Mesothelial cell of epicardium (in vitro differentiated cells): ENCODE measurements at regions not wholly inside any gene's neighbourhood (a gene's known extent, or its start where the extent isn't known, plus 50 kb on each side); places are given as distances from the start of the nearest gene placed in this dataset.
"Not testable (repeated sequence)": the region's sequence is repeated elsewhere in the genome, so short reads cannot be mapped to it uniquely, and the experiment has no call there.

Source experiments
- DNase-seq, 2 experiments: peaks; one replicate each; pipeline ENCODE4 v3.0.0; 2021; ENCODE audit warnings: low spot score in 2 of 2; ENCODE audit not compliant: unreplicated experiment in 2 of 2
- H3K27ac Mint-ChIP-seq: 2 replicates; pipeline ENCODE4 v1.8.0; 2021; ENCODE audit warnings: mixed read lengths
- H3K27me3 Mint-ChIP-seq: 2 replicates; pipeline ENCODE4 v1.8.0; 2021; ENCODE audit warnings: low read depth, mixed read lengths
- H3K36me3 Mint-ChIP-seq: 2 replicates; pipeline ENCODE4 v1.8.0; 2021; ENCODE audit warnings: mixed read lengths
- H3K4me1 Mint-ChIP-seq: 2 replicates; pipeline ENCODE4 v1.8.0; 2021; ENCODE audit warnings: mixed read lengths
- H3K4me3 Mint-ChIP-seq: 2 replicates; pipeline ENCODE4 v1.8.0; 2021; ENCODE audit warnings: mild to moderate bottlenecking, moderate library complexity, mixed read lengths
- H3K9me3 Mint-ChIP-seq: 2 replicates; pipeline ENCODE4 v1.8.0; 2021; ENCODE audit warnings: mixed read lengths
- TF ChIP-seq, protein P1 (sequence below): fragments of 200-600 bp; sonication (generic); IDR thresholded peaks from one replicate; pipeline ENCODE4 v1.5.0; 2021; ENCODE audit warnings: antibody characterized with exemption; ENCODE audit not compliant: unreplicated experiment

DNA sequence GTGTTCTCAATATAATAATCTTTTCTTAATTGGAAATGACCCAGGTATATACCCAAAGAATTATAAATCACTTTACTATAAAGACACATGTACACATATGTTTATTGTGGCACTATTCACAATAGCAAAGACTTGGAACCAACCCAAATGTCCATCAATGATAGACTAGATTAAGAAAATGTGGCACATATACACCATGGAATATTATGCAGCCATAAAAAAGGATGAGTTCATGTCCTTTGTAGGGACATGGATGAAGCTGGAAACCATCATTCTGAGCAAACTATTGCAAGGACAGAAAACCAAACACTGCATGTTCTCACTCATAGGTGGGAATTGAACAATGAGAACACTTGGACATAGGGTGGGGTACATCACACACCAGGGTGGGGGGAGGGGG is 56.8 kb downstream of the SCGB2B2 start:
- H3K27me3 Mint-ChIP-seq, H3K36me3 Mint-ChIP-seq, H3K4me1 Mint-ChIP-seq, DNase-seq, H3K27ac Mint-ChIP-seq, H3K4me3 Mint-ChIP-seq: not testable (repeated sequence)
- peaks cover 48% of the 10 kb centered on the region for H3K9me3 Mint-ChIP-seq

DNA sequence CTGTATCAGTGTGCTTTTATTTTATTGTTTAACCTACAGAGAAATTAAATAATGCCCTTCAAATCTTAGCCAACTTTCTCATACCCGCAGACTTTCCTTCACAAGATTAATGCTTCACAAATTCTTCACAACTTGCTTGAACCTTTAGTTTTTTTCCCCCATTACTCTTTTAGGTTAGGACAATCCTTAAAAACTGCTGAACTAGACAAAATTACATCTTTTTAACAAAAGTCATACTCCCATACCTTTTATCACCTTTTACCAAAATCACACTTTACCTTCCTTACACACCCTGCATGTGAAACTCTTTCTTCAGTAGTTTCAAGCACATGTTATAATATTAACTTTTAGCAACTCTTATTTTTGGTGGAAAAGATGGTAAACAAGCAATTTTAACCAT is 58.5 kb downstream of the SCGB2B2 start:
- peaks cover 8% of the 10 kb centered on the region for H3K36me3 Mint-ChIP-seq
- H3K4me3 Mint-ChIP-seq, result no peak overlapping the region
- DNase-seq, result no peak
- no peaks in the 10 kb centered on the region for H3K27me3 Mint-ChIP-seq
- H3K9me3 Mint-ChIP-seq, result peaks cover 58% of the 10 kb centered on the region
- no peaks in the 10 kb centered on the region for H3K4me1 Mint-ChIP-seq
- H3K27ac Mint-ChIP-seq, result no peak overlapping the region
- TF ChIP-seq, protein P1, sequence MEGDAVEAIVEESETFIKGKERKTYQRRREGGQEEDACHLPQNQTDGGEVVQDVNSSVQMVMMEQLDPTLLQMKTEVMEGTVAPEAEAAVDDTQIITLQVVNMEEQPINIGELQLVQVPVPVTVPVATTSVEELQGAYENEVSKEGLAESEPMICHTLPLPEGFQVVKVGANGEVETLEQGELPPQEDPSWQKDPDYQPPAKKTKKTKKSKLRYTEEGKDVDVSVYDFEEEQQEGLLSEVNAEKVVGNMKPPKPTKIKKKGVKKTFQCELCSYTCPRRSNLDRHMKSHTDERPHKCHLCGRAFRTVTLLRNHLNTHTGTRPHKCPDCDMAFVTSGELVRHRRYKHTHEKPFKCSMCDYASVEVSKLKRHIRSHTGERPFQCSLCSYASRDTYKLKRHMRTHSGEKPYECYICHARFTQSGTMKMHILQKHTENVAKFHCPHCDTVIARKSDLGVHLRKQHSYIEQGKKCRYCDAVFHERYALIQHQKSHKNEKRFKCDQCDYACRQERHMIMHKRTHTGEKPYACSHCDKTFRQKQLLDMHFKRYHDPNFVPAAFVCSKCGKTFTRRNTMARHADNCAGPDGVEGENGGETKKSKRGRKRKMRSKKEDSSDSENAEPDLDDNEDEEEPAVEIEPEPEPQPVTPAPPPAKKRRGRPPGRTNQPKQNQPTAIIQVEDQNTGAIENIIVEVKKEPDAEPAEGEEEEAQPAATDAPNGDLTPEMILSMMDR, result no peak

DNA sequence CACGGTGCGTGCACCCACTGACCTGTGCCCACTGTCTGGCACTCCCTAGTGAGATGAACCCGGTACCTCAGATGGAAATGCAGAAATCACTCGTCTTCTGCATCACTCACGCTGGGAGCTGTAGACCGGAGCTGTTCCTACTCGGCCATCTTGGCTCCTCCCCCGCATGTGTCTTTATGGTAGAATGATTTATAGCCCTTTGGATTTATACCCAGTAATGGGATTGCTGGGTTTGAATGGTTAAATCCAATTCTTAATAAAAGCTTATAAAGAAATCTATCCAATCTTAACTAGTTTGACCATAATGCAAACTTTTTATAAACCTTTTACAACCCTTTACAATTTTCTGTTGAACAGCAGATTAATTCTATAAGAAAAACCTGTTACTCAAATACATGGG is 59.0 kb downstream of the SCGB2B2 start:
- not testable (repeated sequence) for H3K27ac Mint-ChIP-seq, H3K27me3 Mint-ChIP-seq, DNase-seq, H3K4me1 Mint-ChIP-seq, H3K4me3 Mint-ChIP-seq, H3K36me3 Mint-ChIP-seq
- peaks cover 59% of the 10 kb centered on the region for H3K9me3 Mint-ChIP-seq

DNA sequence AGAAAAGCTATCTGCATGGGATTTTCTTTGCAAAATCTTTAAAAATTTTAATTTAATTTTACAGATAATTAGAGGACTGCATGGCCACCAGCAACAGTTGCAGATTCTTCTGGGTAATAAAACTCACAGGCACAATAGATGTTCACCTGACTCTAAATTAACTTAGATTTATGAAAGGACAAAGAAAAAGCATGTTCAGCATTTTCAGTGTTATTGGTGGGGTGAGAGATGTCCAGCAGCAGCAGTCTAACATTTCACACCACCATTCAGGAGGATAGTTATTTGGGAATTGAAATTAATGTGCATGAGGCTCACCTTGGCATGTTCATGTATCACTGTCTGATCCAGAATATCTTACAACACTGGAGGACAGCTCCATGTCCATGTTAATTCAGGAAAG is 74.0 kb downstream of the SCGB2B2 start:
- no peaks in the 10 kb centered on the region for H3K27me3 Mint-ChIP-seq
- no peaks in the 10 kb centered on the region for H3K36me3 Mint-ChIP-seq
- DNase-seq, result no peak
- no peak overlapping the region for H3K4me3 Mint-ChIP-seq
- TF ChIP-seq, protein P1, result no peak
- H3K9me3 Mint-ChIP-seq, result peaks cover 71% of the 10 kb centered on the region
- no peak overlapping the region for H3K27ac Mint-ChIP-seq
- H3K4me1 Mint-ChIP-seq, result no peaks in the 10 kb centered on the region

DNA sequence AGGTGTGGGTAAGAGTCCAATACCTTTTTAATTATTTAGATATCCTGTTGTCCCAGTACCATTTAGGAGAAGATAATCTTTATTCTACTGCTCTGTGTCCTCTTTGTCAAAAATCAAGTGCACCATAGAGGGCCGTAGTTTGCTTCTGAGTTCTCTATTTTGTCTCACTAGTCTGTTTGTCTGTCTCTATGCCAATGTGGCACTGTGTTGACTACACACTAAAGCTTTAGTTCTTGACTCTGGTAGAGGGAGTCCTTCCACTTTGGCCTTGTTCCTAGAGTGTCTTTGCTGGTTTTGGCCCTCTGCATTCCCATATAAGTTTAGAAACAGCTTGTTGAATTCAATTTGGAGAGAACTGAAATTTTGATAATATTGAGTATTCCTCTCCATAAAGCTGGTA is 75.9 kb downstream of the SCGB2B2 start:
- no peak overlapping the region for H3K4me3 Mint-ChIP-seq
- no peak for DNase-seq
- H3K27me3 Mint-ChIP-seq, result no peaks in the 10 kb centered on the region
- peaks cover 64% of the 10 kb centered on the region for H3K9me3 Mint-ChIP-seq
- H3K4me1 Mint-ChIP-seq, result no peaks in the 10 kb centered on the region
- TF ChIP-seq, protein P1, result no peak
- H3K36me3 Mint-ChIP-seq, result peaks cover 3% of the 10 kb centered on the region
- no peak overlapping the region for H3K27ac Mint-ChIP-seq

DNA sequence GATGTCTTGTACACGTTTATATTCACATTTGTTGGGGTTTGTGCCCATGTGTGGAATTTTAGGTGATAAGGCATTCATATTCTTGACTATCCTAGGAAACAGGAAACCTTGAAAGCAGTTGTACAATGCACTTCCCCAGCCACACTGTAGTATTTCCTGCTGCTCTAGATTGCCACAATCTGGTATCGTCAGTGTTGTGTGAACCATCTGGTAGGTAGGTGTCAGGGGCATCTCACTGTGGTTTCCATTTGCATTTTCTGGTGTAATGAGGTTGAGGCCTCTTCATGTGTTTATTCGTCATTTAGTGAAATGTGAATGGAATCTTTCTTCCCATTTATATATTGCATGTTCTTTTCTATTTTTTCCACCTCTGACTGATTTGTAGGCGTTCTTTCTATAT is 76.6 kb downstream of the SCGB2B2 start:
- H3K27me3 Mint-ChIP-seq, result no peaks in the 10 kb centered on the region
- no peak overlapping the region for H3K27ac Mint-ChIP-seq
- TF ChIP-seq, protein P1, result no peak
- no peak overlapping the region for H3K4me3 Mint-ChIP-seq
- H3K36me3 Mint-ChIP-seq, result peaks cover 3% of the 10 kb centered on the region
- DNase-seq, result no peak
- H3K4me1 Mint-ChIP-seq, result no peaks in the 10 kb centered on the region
- peaks cover 65% of the 10 kb centered on the region for H3K9me3 Mint-ChIP-seq
